ENCODE measurements at regions not wholly inside any gene's neighbourhood (a gene's known extent, or its start where the extent isn't known, plus 50 kb on each side); places are given as distances from the start of the nearest gene placed in this dataset.
"Not testable (repeated sequence)": the region's sequence is repeated elsewhere in the genome, so short reads cannot be mapped to it uniquely, and the experiment has no call there.

DNA sequence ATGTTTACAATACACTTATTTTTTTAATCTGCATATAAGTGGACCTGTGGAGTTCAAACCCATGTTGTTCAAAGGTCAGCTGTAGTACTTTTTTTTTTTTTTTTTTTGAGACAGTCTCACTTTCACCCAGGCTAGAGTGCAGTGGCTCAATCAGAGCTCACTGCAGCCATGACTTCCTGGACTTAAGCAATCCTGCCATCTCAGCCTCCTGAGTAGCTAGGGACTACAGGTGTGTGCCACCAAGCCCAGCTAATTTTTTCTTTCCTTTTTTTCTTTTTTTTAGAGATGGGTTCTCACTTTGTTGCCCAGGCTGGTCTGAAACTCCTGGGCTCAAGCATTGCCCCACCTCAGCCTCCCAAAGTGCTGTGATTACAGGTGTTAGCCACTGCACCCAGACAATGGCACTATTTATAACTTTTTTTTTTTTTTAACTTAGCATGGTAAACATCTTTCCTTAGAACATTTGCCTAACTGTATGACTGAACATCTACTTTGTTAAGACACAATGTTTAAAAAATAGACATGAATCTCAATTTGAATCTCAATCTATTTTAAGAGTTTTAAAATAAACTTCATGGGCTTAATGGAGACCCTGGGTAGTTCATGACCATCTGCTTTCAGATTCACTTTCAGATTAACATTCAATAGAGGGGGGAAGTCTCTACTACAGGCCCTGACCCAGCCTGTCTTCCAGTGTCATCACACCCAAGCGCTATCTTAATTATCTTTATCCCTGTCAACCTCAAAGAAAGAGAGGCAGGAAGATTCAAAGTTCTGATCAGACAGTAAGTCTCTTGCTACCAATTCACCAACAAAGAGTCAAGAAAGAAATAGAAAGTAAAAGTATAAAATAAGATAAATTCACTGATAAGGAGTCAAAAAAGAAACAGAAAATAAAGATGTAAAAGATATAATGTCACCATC, 97.7 kb upstream of the DOCK9 start:
- DNase-seq (ENCODE audit: low read depth) = no peak

DNA sequence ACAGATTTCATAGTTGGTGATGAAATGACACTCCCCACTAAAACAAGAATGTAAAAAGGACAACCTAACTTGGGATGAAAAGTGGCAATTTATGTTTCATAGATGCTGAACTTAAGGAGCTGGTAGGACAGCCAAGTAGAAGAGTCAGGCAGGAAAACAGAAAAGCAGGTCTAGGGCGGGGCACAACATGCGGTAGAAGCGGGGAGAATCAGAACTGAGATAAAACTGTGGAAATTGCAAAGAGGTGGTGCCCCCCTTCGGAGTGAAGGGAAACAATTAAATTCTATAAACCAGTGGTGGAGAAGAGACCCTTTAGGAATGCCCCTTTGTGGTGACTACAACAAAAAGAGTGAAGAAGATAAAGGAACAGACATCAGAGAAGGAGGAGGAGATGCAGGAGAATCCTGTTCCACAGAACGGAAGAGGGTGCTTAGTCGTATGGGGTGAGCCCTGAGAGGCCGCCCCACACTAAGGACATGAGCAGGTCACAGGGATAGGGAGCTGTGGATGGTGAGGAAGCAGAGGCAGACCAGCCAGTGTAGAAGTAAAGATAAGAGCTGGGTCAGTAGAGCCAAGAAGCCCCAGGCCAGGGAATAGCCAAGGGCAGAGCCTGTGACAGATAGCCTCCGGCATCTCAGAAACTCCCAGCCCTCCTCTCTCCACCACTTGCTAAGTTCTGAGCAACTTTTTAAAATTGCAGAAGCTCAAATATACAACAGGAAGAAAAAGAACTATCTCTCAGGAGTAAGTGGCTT, 100.3 kb upstream of the DOCK9 start:
- no peak for DNase-seq (ENCODE audit: low read depth)

DNA sequence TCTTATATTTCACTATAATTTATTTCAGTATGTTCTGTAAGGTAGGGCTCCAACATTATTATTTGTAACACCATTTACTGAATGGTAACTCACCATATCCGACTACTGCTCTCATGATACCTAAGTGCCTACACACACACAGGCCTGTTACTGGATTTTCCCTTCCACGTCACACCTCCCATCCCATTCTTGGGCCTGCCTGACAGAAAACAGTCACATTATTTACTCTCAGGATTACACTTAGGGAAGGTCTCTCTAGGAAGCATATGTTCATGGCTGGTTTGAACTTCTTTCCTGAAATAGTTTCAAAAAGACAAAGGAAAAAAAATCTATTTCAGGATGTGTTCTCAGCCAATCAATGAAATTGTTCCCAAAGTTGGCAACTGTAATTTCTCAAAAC, 102.3 kb upstream of the DOCK9 start:
- DNase-seq (ENCODE audit: low read depth) = no peak

DNA sequence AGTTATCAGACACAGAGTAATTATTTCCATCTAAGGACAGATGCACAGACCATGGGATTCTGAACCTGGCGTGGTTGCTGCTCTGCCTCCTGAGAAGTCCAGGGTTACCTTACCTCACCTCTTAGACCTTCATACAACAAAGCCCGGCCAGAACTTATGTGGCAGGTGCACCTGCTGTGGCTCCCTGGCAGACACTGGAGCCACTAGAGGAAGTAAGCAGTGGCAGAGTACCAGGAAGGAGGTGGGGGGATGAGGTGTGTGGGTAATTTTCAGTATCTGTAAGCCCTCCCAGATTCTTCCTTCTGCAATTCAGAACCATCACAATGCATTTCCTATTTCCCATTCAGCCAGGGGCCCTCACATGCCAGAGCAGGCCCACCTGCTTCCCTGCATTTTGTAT, 106.1 kb upstream of the DOCK9 start:
- no peak for DNase-seq (ENCODE audit: low read depth)

DNA sequence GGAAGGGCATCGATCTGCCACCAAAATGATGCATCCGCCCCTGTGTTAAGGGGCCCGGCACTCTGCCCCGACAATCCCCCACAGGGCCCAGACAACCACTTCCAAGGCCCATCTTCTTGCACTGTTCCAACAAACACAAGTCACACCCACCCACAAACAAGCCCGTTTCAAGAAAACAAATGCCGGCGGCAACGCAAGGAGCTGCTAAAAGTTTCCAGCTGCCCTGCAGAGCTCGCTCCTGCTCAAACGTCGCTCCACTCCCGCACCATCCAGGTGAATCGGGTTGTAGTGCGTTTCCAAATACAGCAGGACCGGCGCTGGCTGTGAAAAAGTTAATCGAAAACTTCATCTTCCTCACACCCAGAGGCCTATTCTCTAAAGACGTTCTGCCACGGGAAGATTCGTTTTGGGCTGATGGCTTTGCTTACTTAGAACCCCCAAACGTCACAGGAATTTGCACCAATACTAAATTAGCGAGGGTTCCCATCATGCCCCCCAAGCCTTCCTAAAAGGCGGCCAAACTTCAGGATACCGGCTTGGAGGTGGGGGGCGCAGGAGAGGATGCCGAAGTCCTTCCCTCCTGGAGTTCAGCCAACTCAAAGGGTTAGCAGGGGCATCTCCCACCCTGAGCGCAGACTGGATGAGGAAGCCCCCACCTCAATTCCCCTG, 107.4 kb upstream of the DOCK9 start:
- no peak for DNase-seq (ENCODE audit: low read depth)

DNA sequence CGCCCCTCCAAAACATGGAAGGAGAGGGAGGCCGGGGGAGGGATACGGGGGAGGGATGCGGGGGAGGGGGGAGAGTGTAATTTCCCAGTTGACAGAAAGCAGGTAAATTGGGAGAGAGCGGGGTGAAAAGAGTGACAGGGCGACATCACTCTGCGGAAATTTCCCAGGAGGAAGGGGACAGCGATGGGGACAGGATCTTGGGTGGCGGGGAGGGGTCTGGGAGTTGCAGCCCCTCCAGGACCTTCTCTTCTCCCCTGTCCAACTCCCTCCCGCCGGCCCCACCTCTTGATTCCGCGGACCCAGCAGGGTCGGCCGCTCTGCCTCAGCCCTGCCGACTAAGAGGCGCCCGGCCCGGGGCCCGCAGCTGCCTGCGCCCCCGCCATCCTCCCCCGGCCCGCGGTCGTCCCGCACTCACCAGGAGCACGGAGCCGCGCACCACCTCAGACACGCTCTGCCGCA, 108.0 kb upstream of the DOCK9 start:
- DNase-seq (ENCODE audit: low read depth) = no peak

DNA sequence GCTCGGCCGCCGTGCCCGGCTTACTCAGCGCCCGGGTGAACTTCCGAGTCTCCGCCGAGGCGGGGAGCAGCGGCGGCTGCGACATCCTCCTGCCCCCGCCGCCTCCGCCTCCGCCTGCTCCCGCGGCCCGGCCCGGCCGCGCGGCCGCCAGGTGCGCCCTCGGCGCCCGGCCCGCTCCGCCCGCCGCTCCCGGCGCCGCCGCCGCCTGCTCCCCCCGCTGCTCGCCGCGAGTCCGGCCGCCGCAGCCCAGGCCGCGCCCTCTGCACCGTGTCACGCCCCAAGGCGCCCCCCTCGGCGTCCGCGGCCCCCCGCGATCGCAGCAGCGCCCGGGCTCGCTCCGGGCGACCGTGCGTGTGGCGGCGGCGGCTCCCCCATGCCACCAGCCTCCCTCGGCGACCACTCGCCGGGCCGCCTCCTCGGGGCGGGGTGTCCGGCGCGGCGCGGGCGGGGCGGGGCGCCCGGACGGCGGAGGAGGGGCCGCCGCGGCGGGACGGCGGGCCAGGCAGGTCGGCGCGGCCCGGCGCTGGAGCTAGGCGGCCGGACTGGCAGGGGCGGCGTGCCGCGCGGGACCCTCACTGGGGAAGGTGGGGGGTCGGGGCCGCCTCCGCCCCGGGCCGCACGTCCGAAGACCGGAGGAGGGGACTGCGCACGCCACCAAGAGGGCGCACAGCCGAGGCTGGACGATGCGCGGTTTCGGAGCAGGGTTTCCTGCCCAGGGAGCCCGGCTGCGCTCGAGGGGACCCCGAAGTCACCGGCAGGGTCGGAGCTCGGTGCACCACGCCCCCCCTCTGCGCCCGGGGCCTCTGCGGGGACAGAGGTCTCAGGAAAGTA, 108.6 kb upstream of the DOCK9 start:
- DNase-seq (ENCODE audit: low read depth) = no peak

DNA sequence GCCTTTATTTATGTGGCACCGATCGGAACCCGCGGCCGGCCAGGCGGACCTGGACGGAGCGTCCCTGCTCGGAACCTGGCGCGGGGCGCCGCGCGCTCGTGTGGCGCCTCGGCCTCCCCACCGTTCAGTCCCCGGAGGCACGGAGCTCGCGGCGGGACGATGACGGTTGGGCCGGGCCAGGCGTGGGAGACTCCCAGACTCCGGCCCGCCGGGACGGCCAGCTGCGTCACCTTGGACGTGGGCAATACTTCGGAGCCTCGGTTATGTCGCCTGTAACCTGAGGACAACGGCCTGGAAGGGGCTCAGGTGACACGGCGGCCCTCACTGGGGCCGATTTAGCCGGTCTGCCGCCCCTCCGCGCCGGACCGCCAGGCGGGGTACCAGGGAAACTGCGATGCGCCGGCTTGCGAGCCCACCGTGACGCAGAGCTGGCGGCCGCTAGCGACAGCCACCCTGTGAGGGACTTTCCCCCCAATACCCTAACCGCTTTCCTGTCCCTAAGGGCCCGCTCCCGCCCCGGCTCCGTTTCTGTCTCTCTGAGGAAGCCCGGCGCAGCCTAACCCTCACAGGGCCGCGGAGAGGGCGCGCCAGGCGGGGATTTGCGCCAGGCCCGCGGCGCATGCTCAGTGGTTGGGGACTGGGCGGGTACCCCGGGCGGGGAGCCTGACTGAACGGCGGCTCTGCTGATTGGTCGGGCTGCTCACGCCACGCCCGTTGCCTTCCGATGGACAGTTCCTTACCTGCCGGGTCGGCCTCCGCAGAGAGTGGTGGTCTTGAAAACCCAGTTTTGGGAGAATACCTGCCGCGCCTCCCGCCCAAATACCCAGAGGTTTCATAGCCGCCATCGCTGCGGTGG, 109.5 kb upstream of the DOCK9 start:
- DNase-seq (ENCODE audit: low read depth) = peak; percentile 11

DNA sequence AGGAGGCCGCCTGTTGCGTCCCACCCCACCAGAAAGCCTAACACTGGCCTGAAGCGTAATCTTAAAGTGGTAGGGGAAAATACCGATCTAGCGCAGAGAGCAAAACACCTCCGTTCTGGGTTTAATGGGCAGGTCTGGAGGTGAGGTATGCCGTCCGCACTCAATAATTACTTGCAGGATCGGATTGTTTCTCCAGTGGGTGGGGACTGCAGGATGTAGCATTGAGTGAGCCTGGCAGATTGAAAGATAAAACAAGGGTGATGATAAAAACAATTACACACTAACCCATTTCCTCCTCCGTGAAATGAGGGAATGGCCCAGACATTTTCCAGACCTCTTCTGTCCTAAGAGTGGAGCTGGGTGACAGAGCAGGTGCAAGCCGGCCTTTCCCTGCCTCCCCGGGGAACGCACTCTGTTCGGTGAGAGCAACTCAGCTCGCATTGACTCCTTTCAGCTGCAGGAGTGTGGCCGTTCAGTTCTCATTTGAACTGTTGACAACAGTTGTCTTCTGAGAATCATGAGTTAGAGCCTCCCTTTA, 110.2 kb upstream of the DOCK9 start:
- DNase-seq (ENCODE audit: low read depth) = no peak

DNA sequence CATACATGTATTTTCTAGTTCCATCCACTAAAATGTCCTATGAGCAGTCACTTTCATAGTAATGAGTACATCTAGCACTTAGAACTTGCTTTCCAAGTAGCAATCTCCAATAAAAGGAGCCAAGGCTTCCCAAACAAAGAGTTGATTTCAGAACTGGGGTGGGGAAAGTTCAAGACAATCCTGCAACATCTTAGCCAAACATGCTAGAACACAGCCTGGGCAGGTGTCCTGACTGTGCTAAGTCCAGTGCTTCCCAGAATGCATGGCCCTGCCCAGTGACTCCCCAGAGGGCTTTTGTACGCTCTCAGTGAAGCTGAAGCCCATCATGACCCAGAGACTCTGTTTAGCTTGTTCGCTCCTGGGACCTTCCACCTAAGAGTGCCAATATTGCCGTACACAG, 106.7 kb upstream of the UBAC2 start:
- DNase-seq (ENCODE audit: low read depth) = no peak

DNA sequence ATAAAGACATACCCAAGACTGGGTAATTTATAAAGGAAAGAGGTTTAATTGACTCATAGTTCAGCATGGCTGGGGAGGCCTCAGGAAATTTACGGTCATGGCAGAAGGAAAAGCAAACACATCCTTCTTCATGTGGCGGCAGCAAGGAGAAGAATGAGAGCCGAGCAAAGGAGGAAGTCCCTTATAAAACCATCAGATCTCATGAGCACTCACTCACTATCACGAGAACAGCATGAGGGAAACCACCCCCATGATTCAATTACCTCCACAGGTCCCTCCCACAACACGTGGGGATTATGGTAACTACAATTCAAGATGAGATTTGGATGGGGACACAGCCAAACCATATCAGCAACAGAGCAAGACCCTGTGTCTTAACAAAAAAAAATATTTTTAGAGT, 98.8 kb upstream of the UBAC2 start:
- DNase-seq (ENCODE audit: low read depth) = not testable (repeated sequence)

DNA sequence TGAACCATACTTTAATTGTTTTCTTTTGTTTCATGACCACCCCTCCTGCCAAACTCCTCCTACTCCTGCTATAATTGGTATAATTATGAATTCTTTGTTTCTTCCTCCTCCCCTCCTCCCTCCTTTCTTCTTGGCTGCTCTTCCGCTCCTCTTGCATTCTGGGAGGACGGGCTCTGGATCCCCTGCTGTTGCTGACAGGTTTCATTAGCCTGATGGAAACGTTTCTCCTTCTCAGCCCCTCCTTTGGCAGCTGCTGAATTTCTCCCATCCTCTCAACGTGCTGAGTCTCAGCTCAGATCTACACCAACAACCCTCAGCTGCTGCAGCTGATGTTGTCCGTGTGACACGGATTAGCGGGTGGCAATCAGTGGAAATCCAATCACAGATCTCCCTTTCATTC, 97.1 kb upstream of the UBAC2 start:
- no peak for DNase-seq (ENCODE audit: low read depth)

DNA sequence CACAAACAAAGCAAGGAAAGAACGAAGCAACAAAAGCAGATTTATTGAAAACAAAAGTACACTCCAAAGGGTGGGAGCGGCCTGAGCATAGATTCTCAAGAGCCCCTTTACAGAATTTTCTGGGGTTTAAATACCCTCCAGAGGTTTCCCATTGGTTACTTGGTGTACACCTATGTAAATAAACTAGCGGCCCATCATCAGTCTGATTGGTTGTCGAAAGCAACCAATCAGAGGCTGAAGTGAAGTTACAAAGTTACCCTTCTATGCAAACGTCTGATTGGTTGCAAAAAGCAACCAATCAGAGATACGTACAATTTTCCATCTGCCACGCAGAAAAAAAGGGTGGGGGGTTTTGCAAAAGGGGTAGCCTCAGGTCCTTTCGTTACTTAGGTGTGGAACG, 96.3 kb upstream of the UBAC2 start:
- no peak for DNase-seq (ENCODE audit: low read depth)

DNA sequence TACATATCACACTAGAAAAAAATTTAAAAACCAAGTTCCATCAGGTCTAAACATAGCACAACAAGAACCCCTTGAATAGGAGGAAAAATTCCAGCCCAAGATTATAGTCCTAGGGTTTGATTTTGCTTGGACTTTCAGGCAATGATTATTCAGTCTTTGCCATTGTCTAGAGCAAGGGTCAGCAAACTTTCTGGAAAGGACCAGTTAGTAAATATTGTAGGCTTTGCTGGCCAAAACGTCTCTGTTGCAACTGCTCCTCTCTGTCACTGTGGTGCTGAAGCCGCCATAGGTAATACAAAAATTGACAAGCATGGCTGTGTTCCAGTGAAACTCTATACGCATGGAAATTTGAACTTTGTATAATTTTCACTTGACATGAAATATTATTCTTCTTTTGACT, 95.5 kb upstream of the UBAC2 start:
- DNase-seq (ENCODE audit: low read depth) = no peak

DNA sequence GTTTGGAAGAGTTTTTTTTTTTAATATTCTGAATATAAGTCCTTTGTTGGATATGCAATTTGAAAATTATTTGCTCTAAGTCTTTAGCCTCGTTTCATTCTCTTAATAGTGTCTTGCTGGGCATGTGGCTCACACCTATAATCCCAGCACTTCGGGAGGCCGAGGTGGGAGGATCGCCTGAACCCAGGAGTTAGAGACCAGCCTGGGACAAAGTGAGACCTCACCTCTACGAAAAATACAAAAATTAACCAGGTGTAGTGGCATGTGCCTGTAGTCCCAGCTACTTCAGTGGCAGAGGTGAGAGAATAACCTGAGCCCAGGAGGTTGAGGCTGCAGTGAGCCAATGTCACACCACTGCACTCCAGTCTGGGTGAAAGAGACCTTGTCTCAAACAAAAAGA, 87.3 kb upstream of the UBAC2 start:
- DNase-seq (ENCODE audit: low read depth) = no peak

DNA sequence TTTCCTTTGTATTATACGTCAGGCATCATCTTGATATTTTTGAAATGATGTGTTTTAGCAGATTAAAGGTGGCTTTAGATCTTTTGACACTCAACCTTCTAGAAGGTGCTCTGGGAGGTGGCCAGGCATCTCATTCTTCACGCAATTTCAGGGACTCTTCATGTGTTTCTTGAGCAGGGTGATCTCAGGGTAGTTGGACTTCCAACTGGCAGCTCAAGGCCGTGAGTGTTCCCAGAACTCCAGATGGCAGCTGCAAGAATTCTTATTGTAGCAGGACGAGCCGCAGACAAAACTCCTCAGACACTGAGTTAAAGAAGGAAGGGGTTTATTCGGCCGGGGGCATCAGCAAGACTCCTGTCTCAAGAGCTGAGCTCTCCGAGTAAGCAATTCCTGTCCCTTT, 82.5 kb upstream of the UBAC2 start:
- DNase-seq (ENCODE audit: low read depth) = no peak

DNA sequence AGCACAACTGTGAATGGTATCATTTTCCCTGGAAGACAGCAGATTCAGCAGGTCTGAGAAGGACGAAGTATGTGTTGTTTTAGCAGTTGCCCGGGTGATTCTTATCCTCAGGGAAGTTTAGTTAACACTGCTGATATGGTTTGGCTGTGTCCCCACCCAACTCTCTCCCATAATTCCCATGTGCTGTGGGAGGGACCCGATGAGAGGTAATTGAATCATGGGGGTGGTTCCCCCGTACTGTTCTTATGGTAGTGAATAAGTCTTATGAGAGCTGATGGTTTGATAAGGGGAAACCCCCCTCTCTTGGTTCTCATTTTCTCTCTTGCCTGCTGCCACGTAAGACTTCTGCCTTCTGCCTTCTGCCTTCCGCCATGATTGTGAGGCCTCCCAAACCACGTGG, 81.0 kb upstream of the UBAC2 start:
- no peak for DNase-seq (ENCODE audit: low read depth)

DNA sequence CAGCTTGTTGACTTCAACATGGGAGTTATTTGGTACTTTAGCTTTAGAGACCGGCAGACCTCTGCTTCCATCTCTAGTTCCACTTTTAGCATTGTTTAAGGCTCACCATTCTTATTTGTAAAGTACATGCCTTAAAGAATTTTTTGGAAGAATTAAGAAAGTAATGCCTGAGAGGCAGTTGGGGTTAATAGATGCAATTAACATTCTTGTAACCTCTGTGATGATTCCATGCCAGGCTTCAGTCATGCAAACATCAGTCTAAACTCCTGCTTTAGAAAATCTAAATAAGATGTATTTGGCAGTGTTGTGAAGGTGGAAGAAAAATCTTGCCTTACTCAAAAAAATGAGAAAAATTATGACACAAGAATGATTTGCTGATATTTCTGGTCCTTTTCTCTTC, 79.9 kb upstream of the UBAC2 start:
- no peak for DNase-seq (ENCODE audit: low read depth)

DNA sequence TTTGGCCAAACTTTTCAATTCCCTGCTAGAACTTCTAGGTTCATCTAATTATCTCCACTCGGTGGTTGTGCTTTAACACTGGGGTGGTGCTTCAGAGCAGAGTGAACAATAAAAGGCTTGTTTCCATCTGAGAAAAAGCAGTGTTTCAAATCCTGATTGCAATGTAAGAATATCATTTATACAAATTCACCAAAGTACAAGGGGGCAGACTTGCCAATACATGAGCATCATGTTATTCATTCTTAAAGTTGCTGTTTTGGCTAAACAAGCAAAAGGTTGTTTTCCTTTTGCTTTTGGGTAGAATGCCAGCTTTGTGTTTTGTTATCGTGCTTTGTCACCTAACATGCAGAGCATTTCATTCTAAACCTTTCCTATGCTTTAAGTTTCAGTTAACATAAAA, 78.5 kb upstream of the UBAC2 start:
- DNase-seq (ENCODE audit: low read depth) = no peak
